Endodermal cell (in vitro differentiated cells): ENCODE measurements at regions not wholly inside any gene's neighbourhood (a gene's known extent, or its start where the extent isn't known, plus 50 kb on each side); places are given as distances from the start of the nearest gene placed in this dataset.

Source experiments
- DNase-seq: peaks from one replicate; pipeline ENCODE4 v3.0.0-alpha.2; 2017
- H3K27ac ChIP-seq: 2 replicates; pipeline ENCODE4 v1.5.1; 2013; ENCODE audit warnings: mild to moderate bottlenecking, low read depth, low read length, moderate library complexity
- H3K27me3 ChIP-seq: 2 replicates; pipeline ENCODE4 v1.6.1; 2013; ENCODE audit warnings: mild to moderate bottlenecking, low read length, moderate library complexity; ENCODE audit not compliant: insufficient read depth, control insufficient read depth, poor library complexity, severe bottlenecking
- H3K36me3 ChIP-seq: 2 replicates; pipeline ENCODE4 v1.7.0; 2013; ENCODE audit warnings: mild to moderate bottlenecking, low read length, moderate library complexity; ENCODE audit not compliant: control insufficient read depth, insufficient read depth
- H3K4me1 ChIP-seq: one replicate; pipeline ENCODE4 v1.7.0; 2013; ENCODE audit warnings: low read length; ENCODE audit not compliant: control insufficient read depth, insufficient read depth
- H3K4me3 ChIP-seq: 2 replicates; pipeline ENCODE4 v1.5.1; 2013; ENCODE audit warnings: mild to moderate bottlenecking, low read length, moderate library complexity
- H3K9ac ChIP-seq: 2 replicates; pipeline ENCODE4 v1.6.1; 2013; ENCODE audit warnings: mild to moderate bottlenecking, low read length, moderate library complexity; ENCODE audit not compliant: poor library complexity, severe bottlenecking; ENCODE audit errors: extremely low read depth
- H3K9me3 ChIP-seq: 2 replicates; pipeline ENCODE4 v1.6.1; 2013; ENCODE audit warnings: mild to moderate bottlenecking, low read length, moderate library complexity; ENCODE audit not compliant: control insufficient read depth
- H3K27ac Mint-ChIP-seq: 2 replicates; pipeline ENCODE4 v1.8.0; 2020; ENCODE audit warnings: mixed read lengths
- H3K27me3 Mint-ChIP-seq: 2 replicates; pipeline ENCODE4 v1.8.0; 2021; ENCODE audit warnings: mild to moderate bottlenecking, mixed read lengths; ENCODE audit not compliant: insufficient read depth
- H3K36me3 Mint-ChIP-seq: 2 replicates; pipeline ENCODE4 v1.8.0; 2020; ENCODE audit warnings: low read depth, mixed read lengths
- H3K4me1 Mint-ChIP-seq: 2 replicates; pipeline ENCODE4 v1.8.0; 2020; ENCODE audit warnings: mixed read lengths
- H3K4me3 Mint-ChIP-seq: 2 replicates; pipeline ENCODE4 v1.8.0; 2020; ENCODE audit warnings: mild to moderate bottlenecking, moderate library complexity, mixed read lengths
- H3K9me3 Mint-ChIP-seq: 2 replicates; pipeline ENCODE4 v1.8.0; 2020; ENCODE audit warnings: mild to moderate bottlenecking, mixed read lengths
- CTCF ChIP-seq: fragments of 200-600 bp; sonication (generic); conservative IDR thresholded peaks from 2 replicates; pipeline ENCODE4 v1.5.0; 2021; ENCODE audit warnings: antibody characterized with exemption, mild to moderate bottlenecking
- WGBS, 2 experiments: methylation state at CpG; one replicate each; pipeline versions ENCODE4 v1.1.5 to v1.1.7; 2013; ENCODE audit warnings: missing lambda C conversion rate in 2 of 2, mixed read lengths in 1 of 2; ENCODE audit not compliant: insufficient coverage in 1 of 2, insufficient read length in 1 of 2; 5-methylcytosine and 5-hydroxymethylcytosine counted together

GRCh38 chr2:84137034-84137433 lies 322.0 kb downstream of the SUCLG1 start:
- Mint-ChIP-seq H3K27me3 (no peaks in the 10 kb centered on the region), H3K9me3 (no peaks in the 10 kb centered on the region), H3K4me3 (no peak overlapping the region), H3K4me1 (no peaks in the 10 kb centered on the region), H3K27ac (no peak overlapping the region), H3K36me3 (no peaks in the 10 kb centered on the region)
- no peaks in the 10 kb centered on the region for H3K4me1 ChIP-seq
- TF ChIP-seq CTCF = no peak
- H3K27me3 ChIP-seq = no peaks in the 10 kb centered on the region
- no peak for DNase-seq
- no peaks in the 10 kb centered on the region for H3K36me3 ChIP-seq
- H3K9me3 ChIP-seq = no peaks in the 10 kb centered on the region
- no peak overlapping the region for H3K9ac ChIP-seq
- 92 to 100% methylated on average over 3 of the region's 3 CpGs for WGBS, 2 experiments
- no peak overlapping the region for H3K4me3 ChIP-seq
- H3K27ac ChIP-seq = no peak overlapping the region

- no peaks in the 10 kb centered on the region for H3K4me1 Mint-ChIP-seq
- H3K27me3 ChIP-seq = peaks cover 6% of the 10 kb centered on the region
- H3K36me3 ChIP-seq = no peaks in the 10 kb centered on the region
- H3K36me3 Mint-ChIP-seq = no peaks in the 10 kb centered on the region
- no peaks in the 10 kb centered on the region for H3K4me1 ChIP-seq
- H3K27ac Mint-ChIP-seq = no peak overlapping the region
- H3K9me3 Mint-ChIP-seq = peaks cover 4% of the 10 kb centered on the region
- no peak overlapping the region for H3K27ac ChIP-seq
- no peaks in the 10 kb centered on the region for H3K27me3 Mint-ChIP-seq
- no peak for TF ChIP-seq CTCF
- H3K4me3 Mint-ChIP-seq = no peak overlapping the region
- no peak for DNase-seq
- no peak overlapping the region for H3K9ac ChIP-seq
- WGBS, 2 experiments = 90 to 94% methylated on average over 1 of the region's 1 CpG
- H3K9me3 ChIP-seq = no peaks in the 10 kb centered on the region
- no peak overlapping the region for H3K4me3 ChIP-seq
Observed at GRCh38 chr2:84132370-84132769, 326.7 kb downstream of the SUCLG1 start.

GRCh38 chr2:84131278-84131830 lies 327.7 kb downstream of the SUCLG1 start:
- H3K4me1 Mint-ChIP-seq = no peaks in the 10 kb centered on the region
- peaks cover 11% of the 10 kb centered on the region for H3K27me3 ChIP-seq
- H3K36me3 ChIP-seq = no peaks in the 10 kb centered on the region
- no peak overlapping the region for H3K9ac ChIP-seq
- 67% methylated on average over 1 of the region's 1 CpG; no CpG with 5 or more reads in 1 of the 2 experiments for WGBS, 2 experiments
- H3K27ac ChIP-seq = no peak overlapping the region
- H3K9me3 Mint-ChIP-seq = peaks cover 4% of the 10 kb centered on the region
- no peak for DNase-seq
- H3K36me3 Mint-ChIP-seq = no peaks in the 10 kb centered on the region
- H3K27ac Mint-ChIP-seq = no peak overlapping the region
- H3K4me3 ChIP-seq = no peak overlapping the region
- no peaks in the 10 kb centered on the region for H3K27me3 Mint-ChIP-seq
- H3K9me3 ChIP-seq = no peaks in the 10 kb centered on the region
- H3K4me1 ChIP-seq = no peaks in the 10 kb centered on the region
- TF ChIP-seq CTCF = no peak
- no peak overlapping the region for H3K4me3 Mint-ChIP-seq
